ELR (cell line): ENCODE measurements at regions not wholly inside any gene's neighbourhood (a gene's known extent, or its start where the extent isn't known, plus 50 kb on each side); places are given as distances from the start of the nearest gene placed in this dataset.
A peak's percentile ranks its signal among the peaks of the same experiment; 100 is the strongest.
"Not testable (repeated sequence)": the region's sequence is repeated elsewhere in the genome, so short reads cannot be mapped to it uniquely, and the experiment has no call there.

Experiments used
- DNase-seq: peaks from one replicate; pipeline ENCODE4 v3.0.0-alpha.2; 2015; ENCODE audit warnings: low read depth

- not testable (repeated sequence) for DNase-seq
Measured at GRCh38 chr15:44817797-44818196, 81.5 kb downstream of the TRIM69 start.

GRCh38 chr15:44819331-44819987 is 83.1 kb downstream of the TRIM69 start:
- not testable (repeated sequence) for DNase-seq

- not testable (repeated sequence) for DNase-seq
Measured at GRCh38 chr15:44820535-44820934, 84.2 kb downstream of the TRIM69 start.

- DNase-seq: not testable (repeated sequence)
Measured at GRCh38 chr15:44820967-44821366, 84.6 kb downstream of the TRIM69 start.

GRCh38 chr15:44824277-44825145 is 88.2 kb downstream of the TRIM69 start:
- DNase-seq: not testable (repeated sequence)

GRCh38 chr15:44826583-44826982 is 90.3 kb downstream of the TRIM69 start:
- not testable (repeated sequence) for DNase-seq

- not testable (repeated sequence) for DNase-seq
Measured at GRCh38 chr15:44828229-44828914, 92.0 kb downstream of the TRIM69 start.

- not testable (repeated sequence) for DNase-seq
Measured at GRCh38 chr15:44829150-44829549, 92.8 kb downstream of the TRIM69 start.

- DNase-seq: peak; percentile 2
Measured at GRCh38 chr15:44830692-44831408, 94.5 kb downstream of the TRIM69 start.

- DNase-seq: not testable (repeated sequence)
Measured at GRCh38 chr15:44831409-44831741, 95.0 kb downstream of the TRIM69 start.

GRCh38 chr15:44832133-44832532 is 95.8 kb downstream of the TRIM69 start:
- DNase-seq: not testable (repeated sequence)

- DNase-seq: not testable (repeated sequence)
Measured at GRCh38 chr15:44833081-44833480, 96.8 kb downstream of the TRIM69 start.

GRCh38 chr15:44833761-44834160 is 97.4 kb downstream of the TRIM69 start:
- DNase-seq: not testable (repeated sequence)

- DNase-seq: not testable (repeated sequence)
Measured at GRCh38 chr15:44835082-44835481, 98.8 kb downstream of the TRIM69 start.

GRCh38 chr15:44836094-44836493 is 99.8 kb downstream of the TRIM69 start:
- DNase-seq: no peak

GRCh38 chr15:44838929-44839328 is 102.6 kb downstream of the TRIM69 start:
- DNase-seq: peak; percentile 58

- DNase-seq: not testable (repeated sequence)
Measured at GRCh38 chr15:44841762-44842161, 105.4 kb downstream of the TRIM69 start.

- not testable (repeated sequence) for DNase-seq
Measured at GRCh38 chr15:44842883-44843282, 106.6 kb downstream of the TRIM69 start.

GRCh38 chr15:44844936-44845335 is 108.6 kb downstream of the TRIM69 start:
- not testable (repeated sequence) for DNase-seq

GRCh38 chr15:44846156-44846555 is 109.8 kb downstream of the TRIM69 start:
- DNase-seq: not testable (repeated sequence)

GRCh38 chr15:44847555-44847954 is 108.9 kb upstream of the TERB2 start:
- DNase-seq: not testable (repeated sequence)

- DNase-seq: not testable (repeated sequence)
Measured at GRCh38 chr15:44848859-44849258, 107.6 kb upstream of the TERB2 start.
